ENCODE measurements at regions not wholly inside any gene's neighbourhood (a gene's known extent, or its start where the extent isn't known, plus 50 kb on each side); places are given as distances from the start of the nearest gene placed in this dataset.
"Not testable (repeated sequence)": the region's sequence is repeated elsewhere in the genome, so short reads cannot be mapped to it uniquely, and the experiment has no call there.

DNA sequence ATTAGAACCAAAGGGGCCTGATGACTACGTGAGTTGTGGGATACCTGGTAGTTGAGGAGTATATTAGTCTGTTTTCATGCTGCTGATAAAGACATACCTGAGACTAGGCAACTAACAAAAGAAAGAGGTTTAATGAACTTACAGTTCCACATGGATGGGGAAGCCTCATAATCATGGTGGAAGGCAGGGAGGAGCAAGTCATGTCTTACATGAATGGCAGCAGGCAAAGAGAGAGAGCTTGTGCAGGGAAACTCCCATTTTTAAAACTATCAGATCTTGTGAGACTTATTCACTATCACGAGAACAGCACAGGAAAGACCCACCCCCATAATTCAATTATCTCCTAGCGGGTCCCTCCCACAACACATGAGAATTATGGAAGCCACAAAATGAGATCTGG lies 98.4 kb downstream of the APIP start:
- H3K4me1 ChIP-seq (ENCODE audit: control insufficient read depth in 3 of 3, insufficient read depth in 3 of 3, low read length in 3 of 3); H3K4me3 ChIP-seq (ENCODE audit: low read length in 3 of 3); H3K27me3 ChIP-seq (ENCODE audit: control insufficient read depth in 3 of 3, insufficient read depth in 3 of 3, low read length in 3 of 3); H3K9me3 ChIP-seq (ENCODE audit: control insufficient read depth in 3 of 3, low read length in 3 of 3); H3K36me3 ChIP-seq (ENCODE audit: control insufficient read depth in 3 of 3, insufficient read depth in 3 of 3, low read length in 3 of 3); H3K9ac ChIP-seq (ENCODE audit: low read depth in 1 of 3, low read length in 3 of 3); H3K27ac ChIP-seq (ENCODE audit: low read depth, low read length): not testable (repeated sequence)

DNA sequence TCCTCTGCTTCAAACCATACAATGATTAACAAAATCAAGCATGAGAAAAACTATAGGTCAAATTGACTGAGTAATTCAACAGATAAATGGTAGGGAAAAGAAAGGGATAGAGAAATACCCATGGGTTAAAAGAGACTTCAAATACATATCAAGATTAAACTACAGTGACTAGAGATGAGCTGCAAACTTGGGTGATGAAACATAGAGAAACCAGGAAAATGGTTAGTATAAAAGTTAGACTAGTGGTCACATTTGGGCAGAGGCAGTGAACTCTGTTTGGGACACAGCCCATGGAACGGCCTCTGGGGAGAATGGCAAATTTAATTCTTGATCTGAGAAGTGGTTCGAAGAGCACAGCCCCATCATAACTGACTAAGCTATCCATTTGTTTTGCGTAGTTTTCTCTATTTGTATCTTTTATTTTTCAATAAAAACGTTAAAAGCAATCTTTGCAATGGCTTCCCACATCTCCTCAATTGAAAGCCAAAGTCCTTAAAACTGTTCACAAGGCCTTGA lies 99.4 kb downstream of the APIP start:
- Histone ChIP-seq H3K27ac (ENCODE audit: low read depth, low read length) (no peak overlapping the region), H3K4me1 (ENCODE audit: control insufficient read depth in 3 of 3, insufficient read depth in 3 of 3, low read length in 3 of 3) (no peaks in the 10 kb centered on the region), H3K9me3 (ENCODE audit: control insufficient read depth in 3 of 3, low read length in 3 of 3) (peaks cover 0 to 5% (median 2%) of the 10 kb centered on the region in 3 donors), H3K27me3 (ENCODE audit: control insufficient read depth in 3 of 3, insufficient read depth in 3 of 3, low read length in 3 of 3) (no peaks in the 10 kb centered on the region), H3K9ac (ENCODE audit: low read depth in 1 of 3, low read length in 3 of 3) (no peak overlapping the region), H3K36me3 (ENCODE audit: control insufficient read depth in 3 of 3, insufficient read depth in 3 of 3, low read length in 3 of 3) (no peaks in the 10 kb centered on the region), H3K4me3 (ENCODE audit: low read length in 3 of 3) (no peak overlapping the region)

GRCh38 chr11:34812905-34813576 lies 103.1 kb downstream of the APIP start:
- no peaks in the 10 kb centered on the region for H3K4me1 ChIP-seq (ENCODE audit: control insufficient read depth in 3 of 3, insufficient read depth in 3 of 3, low read length in 3 of 3)
- H3K9me3 ChIP-seq (ENCODE audit: control insufficient read depth in 3 of 3, low read length in 3 of 3): peaks cover 0 to 5% (median 2%) of the 10 kb centered on the region in 3 donors
- no peak overlapping the region for H3K27ac ChIP-seq (ENCODE audit: low read depth, low read length)
- no peaks in the 10 kb centered on the region for H3K27me3 ChIP-seq (ENCODE audit: control insufficient read depth in 3 of 3, insufficient read depth in 3 of 3, low read length in 3 of 3)
- H3K4me3 ChIP-seq (ENCODE audit: low read length in 3 of 3): no peak overlapping the region
- no peaks in the 10 kb centered on the region for H3K36me3 ChIP-seq (ENCODE audit: control insufficient read depth in 3 of 3, insufficient read depth in 3 of 3, low read length in 3 of 3)
- no peak overlapping the region for H3K9ac ChIP-seq (ENCODE audit: low read depth in 1 of 3, low read length in 3 of 3)

- H3K36me3 ChIP-seq (ENCODE audit: control insufficient read depth in 3 of 3, insufficient read depth in 3 of 3, low read length in 3 of 3): no peaks in the 10 kb centered on the region
- H3K9ac ChIP-seq (ENCODE audit: low read depth in 1 of 3, low read length in 3 of 3): no peak overlapping the region
- H3K27ac ChIP-seq (ENCODE audit: low read depth, low read length): no peak overlapping the region
- no peaks in the 10 kb centered on the region for H3K27me3 ChIP-seq (ENCODE audit: control insufficient read depth in 3 of 3, insufficient read depth in 3 of 3, low read length in 3 of 3)
- peaks cover 0 to 5% (median 2%) of the 10 kb centered on the region in 3 donors for H3K9me3 ChIP-seq (ENCODE audit: control insufficient read depth in 3 of 3, low read length in 3 of 3)
- no peak overlapping the region for H3K4me3 ChIP-seq (ENCODE audit: low read length in 3 of 3)
- no peaks in the 10 kb centered on the region for H3K4me1 ChIP-seq (ENCODE audit: control insufficient read depth in 3 of 3, insufficient read depth in 3 of 3, low read length in 3 of 3)
Observed at GRCh38 chr11:34811858-34812257, 104.3 kb downstream of the APIP start.

DNA sequence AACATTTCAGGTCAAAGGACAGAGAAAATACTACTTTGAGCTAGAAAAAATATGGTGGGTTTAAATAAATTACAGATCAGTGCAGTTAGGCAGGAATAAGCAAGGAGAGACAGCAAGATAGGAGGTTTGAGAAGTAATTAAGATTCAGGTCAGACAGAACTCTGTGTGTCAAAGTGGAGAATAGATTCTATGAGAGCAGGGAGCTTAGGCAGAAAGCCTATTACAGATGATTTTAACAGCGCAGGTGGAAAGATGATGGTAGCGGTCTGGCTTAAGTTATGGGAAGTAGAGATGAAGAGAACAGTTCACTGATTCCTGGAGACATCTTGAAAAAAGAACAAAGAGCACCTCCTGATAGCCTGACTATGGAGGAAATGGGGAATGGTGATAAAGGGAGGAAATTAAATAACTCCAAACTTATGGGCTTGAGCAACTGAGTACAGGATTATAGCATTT lies 106.0 kb downstream of the APIP start:
- Histone ChIP-seq H3K4me3 (ENCODE audit: low read length in 3 of 3) (no peak overlapping the region), H3K27me3 (ENCODE audit: control insufficient read depth in 3 of 3, insufficient read depth in 3 of 3, low read length in 3 of 3) (no peaks in the 10 kb centered on the region), H3K27ac (ENCODE audit: low read depth, low read length) (no peak overlapping the region), H3K4me1 (ENCODE audit: control insufficient read depth in 3 of 3, insufficient read depth in 3 of 3, low read length in 3 of 3) (no peaks in the 10 kb centered on the region), H3K36me3 (ENCODE audit: control insufficient read depth in 3 of 3, insufficient read depth in 3 of 3, low read length in 3 of 3) (no peaks in the 10 kb centered on the region), H3K9me3 (ENCODE audit: control insufficient read depth in 3 of 3, low read length in 3 of 3) (peaks cover 0 to 5% (median 2%) of the 10 kb centered on the region in 3 donors), H3K9ac (ENCODE audit: low read depth in 1 of 3, low read length in 3 of 3) (no peak overlapping the region)

GRCh38 chr11:34809191-34810106 lies 106.7 kb downstream of the APIP start:
- Histone ChIP-seq H3K9ac (ENCODE audit: low read depth in 1 of 3, low read length in 3 of 3) (no peak overlapping the region), H3K4me1 (ENCODE audit: control insufficient read depth in 3 of 3, insufficient read depth in 3 of 3, low read length in 3 of 3) (no peaks in the 10 kb centered on the region), H3K36me3 (ENCODE audit: control insufficient read depth in 3 of 3, insufficient read depth in 3 of 3, low read length in 3 of 3) (no peaks in the 10 kb centered on the region), H3K4me3 (ENCODE audit: low read length in 3 of 3) (no peak overlapping the region), H3K27ac (ENCODE audit: low read depth, low read length) (no peak overlapping the region), H3K27me3 (ENCODE audit: control insufficient read depth in 3 of 3, insufficient read depth in 3 of 3, low read length in 3 of 3) (no peaks in the 10 kb centered on the region), H3K9me3 (ENCODE audit: control insufficient read depth in 3 of 3, low read length in 3 of 3) (peaks cover 0 to 5% (median under 1%) of the 10 kb centered on the region in 3 donors)

GRCh38 chr11:34806875-34807274 lies 109.3 kb downstream of the APIP start:
- Histone ChIP-seq H3K36me3 (ENCODE audit: control insufficient read depth in 3 of 3, insufficient read depth in 3 of 3, low read length in 3 of 3) (no peaks in the 10 kb centered on the region), H3K27me3 (ENCODE audit: control insufficient read depth in 3 of 3, insufficient read depth in 3 of 3, low read length in 3 of 3) (no peaks in the 10 kb centered on the region), H3K9ac (ENCODE audit: low read depth in 1 of 3, low read length in 3 of 3) (no peak overlapping the region), H3K4me1 (ENCODE audit: control insufficient read depth in 3 of 3, insufficient read depth in 3 of 3, low read length in 3 of 3) (no peaks in the 10 kb centered on the region), H3K4me3 (ENCODE audit: low read length in 3 of 3) (no peak overlapping the region), H3K27ac (ENCODE audit: low read depth, low read length) (no peak overlapping the region), H3K9me3 (ENCODE audit: control insufficient read depth in 3 of 3, low read length in 3 of 3) (no peaks in the 10 kb centered on the region)

- H3K27ac ChIP-seq (ENCODE audit: low read depth, low read length): no peak overlapping the region
- no peak overlapping the region for H3K4me3 ChIP-seq (ENCODE audit: low read length in 3 of 3)
- no peaks in the 10 kb centered on the region for H3K4me1 ChIP-seq (ENCODE audit: control insufficient read depth in 3 of 3, insufficient read depth in 3 of 3, low read length in 3 of 3)
- no peaks in the 10 kb centered on the region for H3K36me3 ChIP-seq (ENCODE audit: control insufficient read depth in 3 of 3, insufficient read depth in 3 of 3, low read length in 3 of 3)
- H3K9me3 ChIP-seq (ENCODE audit: control insufficient read depth in 3 of 3, low read length in 3 of 3): no peaks in the 10 kb centered on the region
- no peaks in the 10 kb centered on the region for H3K27me3 ChIP-seq (ENCODE audit: control insufficient read depth in 3 of 3, insufficient read depth in 3 of 3, low read length in 3 of 3)
- H3K9ac ChIP-seq (ENCODE audit: low read depth in 1 of 3, low read length in 3 of 3): no peak overlapping the region
Observed at GRCh38 chr11:34805937-34806336, 110.2 kb downstream of the APIP start.

DNA sequence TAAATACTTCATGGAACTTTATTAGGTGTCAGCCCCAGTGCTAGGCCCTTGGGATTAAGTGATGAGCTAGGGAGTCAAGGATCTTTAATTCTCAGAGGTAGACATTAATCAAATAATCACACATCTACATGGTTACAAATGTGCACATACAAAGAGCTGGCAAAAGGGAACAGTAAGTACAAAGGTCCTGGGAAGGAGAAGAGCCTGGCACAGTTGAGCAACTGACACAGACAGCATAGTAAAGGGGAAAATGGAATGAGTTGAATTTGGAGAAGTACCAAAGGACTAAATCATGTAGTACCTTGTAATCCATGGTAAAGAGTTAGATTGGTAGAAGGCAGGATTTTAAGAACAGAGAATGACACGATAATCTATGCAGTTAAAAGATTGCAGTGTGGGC lies 116.3 kb downstream of the APIP start:
- Histone ChIP-seq H3K9me3 (ENCODE audit: control insufficient read depth in 3 of 3, low read length in 3 of 3) (no peaks in the 10 kb centered on the region), H3K36me3 (ENCODE audit: control insufficient read depth in 3 of 3, insufficient read depth in 3 of 3, low read length in 3 of 3) (no peaks in the 10 kb centered on the region), H3K27me3 (ENCODE audit: control insufficient read depth in 3 of 3, insufficient read depth in 3 of 3, low read length in 3 of 3) (no peaks in the 10 kb centered on the region), H3K4me1 (ENCODE audit: control insufficient read depth in 3 of 3, insufficient read depth in 3 of 3, low read length in 3 of 3) (no peaks in the 10 kb centered on the region), H3K9ac (ENCODE audit: low read depth in 1 of 3, low read length in 3 of 3) (no peak overlapping the region), H3K4me3 (ENCODE audit: low read length in 3 of 3) (no peak overlapping the region), H3K27ac (ENCODE audit: low read depth, low read length) (no peak overlapping the region)

DNA sequence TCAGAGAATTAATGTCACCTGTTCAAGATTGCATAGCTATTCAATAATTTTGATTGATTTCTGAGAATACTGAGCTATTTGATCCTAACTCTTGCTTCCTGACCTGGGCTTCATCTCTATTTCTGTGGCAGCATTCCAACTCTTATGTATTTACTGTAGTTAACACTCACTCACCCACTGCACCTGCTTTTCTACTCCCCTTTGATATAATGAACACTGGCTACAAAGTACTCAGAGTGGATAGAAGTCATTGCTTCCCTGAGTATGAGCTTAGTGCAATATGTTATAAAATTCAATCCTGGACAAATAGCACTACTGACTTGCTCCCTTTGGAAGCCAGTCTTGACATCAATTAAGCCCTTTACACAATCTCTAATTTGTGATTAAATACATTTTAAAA lies 117.2 kb downstream of the APIP start:
- H3K4me3 ChIP-seq (ENCODE audit: low read length in 3 of 3): no peak overlapping the region
- no peaks in the 10 kb centered on the region for H3K9me3 ChIP-seq (ENCODE audit: control insufficient read depth in 3 of 3, low read length in 3 of 3)
- no peaks in the 10 kb centered on the region for H3K36me3 ChIP-seq (ENCODE audit: control insufficient read depth in 3 of 3, insufficient read depth in 3 of 3, low read length in 3 of 3)
- H3K4me1 ChIP-seq (ENCODE audit: control insufficient read depth in 3 of 3, insufficient read depth in 3 of 3, low read length in 3 of 3): no peaks in the 10 kb centered on the region
- H3K9ac ChIP-seq (ENCODE audit: low read depth in 1 of 3, low read length in 3 of 3): no peak overlapping the region
- H3K27ac ChIP-seq (ENCODE audit: low read depth, low read length): no peak overlapping the region
- H3K27me3 ChIP-seq (ENCODE audit: control insufficient read depth in 3 of 3, insufficient read depth in 3 of 3, low read length in 3 of 3): no peaks in the 10 kb centered on the region

All from skeletal muscle tissue (tissue), 3 donors.